HG03108 (cell line): ENCODE measurements at regions not wholly inside any gene's neighbourhood (a gene's known extent, or its start where the extent isn't known, plus 50 kb on each side); places are given as distances from the start of the nearest gene placed in this dataset.

Experiments used
- ATAC-seq: cut with Tn5 transposase; IDR thresholded peaks from one replicate; pipeline ENCODE4 v1.9.1; 2021; ENCODE audit warnings: moderate library complexity; ENCODE audit not compliant: unreplicated experiment

DNA sequence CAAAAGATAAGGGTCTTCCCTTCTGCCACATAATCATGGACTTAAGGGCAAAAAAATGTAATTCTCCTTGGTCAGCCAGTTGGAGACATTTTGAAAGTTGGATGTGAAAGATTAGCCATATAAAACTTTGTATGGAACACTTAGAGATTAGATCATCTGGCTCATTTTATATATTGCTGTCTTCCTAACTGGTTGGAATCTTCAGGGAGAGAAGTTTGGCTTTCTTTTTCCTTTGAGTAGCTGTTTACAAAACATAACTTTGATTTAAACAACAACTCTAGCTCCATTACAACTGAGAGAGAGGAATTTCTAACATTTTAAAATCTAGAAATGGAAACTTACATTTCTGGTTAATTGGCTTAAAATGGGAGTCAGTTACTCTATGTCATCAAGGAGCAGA, 132.7 kb downstream of the RDH14 start:
- ATAC-seq = no peak

DNA sequence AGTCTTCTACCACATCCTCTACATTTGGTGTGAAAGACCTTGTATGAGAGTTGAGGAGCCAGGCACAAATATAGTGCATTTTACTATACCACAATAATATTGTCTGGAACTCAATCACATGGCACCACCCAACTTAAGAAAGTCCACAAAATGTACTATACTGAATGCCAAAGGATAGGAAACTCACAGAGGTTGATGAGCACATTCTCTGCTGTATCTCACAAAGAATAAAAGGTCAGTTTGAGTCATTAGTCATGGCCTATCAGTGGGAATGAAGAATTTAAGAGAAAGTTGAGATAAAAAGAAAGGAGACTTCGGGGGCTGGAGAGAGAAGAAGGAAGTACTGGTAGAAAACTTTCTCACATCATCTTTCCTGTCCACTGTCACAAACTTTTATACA, 134.3 kb downstream of the RDH14 start:
- ATAC-seq = no peak

DNA sequence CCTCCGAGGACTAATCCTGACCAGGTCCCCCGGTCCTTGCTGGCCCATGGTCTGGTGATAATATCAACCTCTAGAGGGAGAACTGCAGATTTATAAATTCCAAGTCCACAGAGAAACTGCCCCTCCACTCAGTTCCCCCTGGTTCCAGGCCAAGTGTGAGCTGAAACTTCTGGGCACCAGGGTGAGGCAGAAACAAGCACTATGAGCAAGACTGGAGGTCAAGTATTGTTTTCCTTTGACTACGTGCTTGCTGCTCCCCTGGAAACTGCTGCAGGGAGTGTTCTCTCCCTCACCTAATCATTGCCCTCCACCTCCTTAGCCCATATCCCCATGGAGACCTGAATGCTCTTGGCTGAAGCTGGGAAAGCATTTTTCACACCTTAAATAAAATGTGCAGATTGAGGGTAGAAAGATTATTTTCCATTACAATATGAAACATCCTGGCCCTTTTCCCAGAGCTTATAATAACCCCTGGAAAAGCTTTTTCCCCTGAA, 135.2 kb downstream of the RDH14 start:
- ATAC-seq = no peak

DNA sequence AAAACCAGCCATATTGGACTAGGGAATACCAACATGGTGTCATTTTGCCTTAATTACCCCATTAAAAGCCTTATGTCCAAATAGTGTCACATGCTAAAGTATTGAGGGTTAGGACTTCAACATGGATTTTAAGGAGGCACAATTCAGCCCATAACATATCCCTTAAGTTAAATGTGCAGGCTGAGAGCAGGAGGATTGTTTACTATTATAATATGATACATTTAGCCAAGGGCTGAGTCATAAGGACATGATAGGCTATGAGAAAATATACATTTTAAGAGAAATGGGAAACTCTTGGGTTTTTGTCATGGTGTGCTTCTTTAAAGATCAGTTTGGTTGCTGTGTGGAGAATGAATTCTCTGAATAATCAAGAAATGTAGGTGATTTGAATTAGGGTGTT, 136.8 kb downstream of the RDH14 start:
- no peak for ATAC-seq

DNA sequence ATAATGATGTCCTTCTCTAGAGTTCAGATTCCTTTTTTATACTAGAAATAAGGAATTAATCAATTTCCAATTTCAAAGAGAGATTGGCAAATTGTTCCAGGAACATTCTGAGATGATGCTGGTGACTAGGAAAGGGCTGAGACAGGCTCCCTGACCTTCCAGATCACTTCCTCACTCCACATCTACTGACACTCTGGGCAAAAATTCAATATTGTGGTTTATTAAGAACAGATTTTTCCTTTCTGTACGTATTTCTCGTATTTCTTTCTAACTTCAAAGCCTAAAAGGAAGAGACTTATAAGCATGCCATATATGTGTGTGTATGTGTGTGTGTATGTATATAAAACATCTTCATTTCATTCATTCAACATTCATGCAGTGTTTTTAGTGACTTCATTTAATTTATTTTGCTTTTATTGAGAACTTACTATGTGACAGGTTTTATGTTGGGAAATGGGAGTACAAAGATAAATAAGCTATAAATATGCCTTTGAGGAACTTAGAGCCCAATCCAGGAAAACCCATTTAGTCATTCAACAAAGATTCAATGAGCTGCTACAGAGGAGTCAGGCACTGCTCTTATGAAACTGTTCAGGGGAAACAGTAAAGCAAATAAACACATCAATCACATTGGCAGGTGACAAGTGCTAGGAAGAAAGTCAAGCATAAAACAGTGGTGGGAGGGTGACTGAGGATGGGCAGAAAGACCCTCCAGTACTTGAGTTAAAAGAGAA, 137.9 kb downstream of the RDH14 start:
- ATAC-seq = no peak

DNA sequence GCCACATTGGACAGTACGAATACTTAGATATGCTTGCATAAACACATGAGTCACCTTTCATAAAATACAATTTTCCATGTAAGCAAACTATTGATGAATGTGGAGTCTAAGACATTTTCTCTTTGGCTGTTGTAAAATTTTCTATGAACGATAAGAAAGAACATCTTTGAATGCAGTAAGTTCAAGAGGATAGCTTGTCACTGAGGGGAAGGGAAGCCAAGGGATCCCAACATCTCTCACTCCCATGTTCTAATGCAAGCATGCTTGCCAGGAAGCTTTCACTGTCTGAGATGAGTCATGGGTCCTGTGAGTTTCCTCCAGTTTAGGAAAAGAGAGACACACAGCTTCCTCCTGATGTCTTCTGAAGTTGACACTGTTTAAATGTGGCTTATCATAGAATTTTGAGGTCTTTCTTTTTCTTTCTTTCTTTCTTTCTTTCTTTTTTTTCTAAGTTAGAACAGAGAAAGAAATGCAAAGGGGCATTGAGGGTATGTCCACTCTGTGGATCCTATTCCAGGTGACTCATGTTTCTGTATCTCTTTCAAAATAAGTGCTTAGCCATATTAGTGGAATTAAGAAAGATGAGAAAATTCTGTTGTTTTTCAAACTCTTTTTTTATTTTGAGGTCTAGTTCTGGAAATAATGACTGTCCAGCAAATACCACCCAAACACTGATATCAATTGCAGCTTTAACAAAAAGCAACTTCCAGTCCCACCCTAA, 146.6 kb downstream of the RDH14 start:
- no peak for ATAC-seq

DNA sequence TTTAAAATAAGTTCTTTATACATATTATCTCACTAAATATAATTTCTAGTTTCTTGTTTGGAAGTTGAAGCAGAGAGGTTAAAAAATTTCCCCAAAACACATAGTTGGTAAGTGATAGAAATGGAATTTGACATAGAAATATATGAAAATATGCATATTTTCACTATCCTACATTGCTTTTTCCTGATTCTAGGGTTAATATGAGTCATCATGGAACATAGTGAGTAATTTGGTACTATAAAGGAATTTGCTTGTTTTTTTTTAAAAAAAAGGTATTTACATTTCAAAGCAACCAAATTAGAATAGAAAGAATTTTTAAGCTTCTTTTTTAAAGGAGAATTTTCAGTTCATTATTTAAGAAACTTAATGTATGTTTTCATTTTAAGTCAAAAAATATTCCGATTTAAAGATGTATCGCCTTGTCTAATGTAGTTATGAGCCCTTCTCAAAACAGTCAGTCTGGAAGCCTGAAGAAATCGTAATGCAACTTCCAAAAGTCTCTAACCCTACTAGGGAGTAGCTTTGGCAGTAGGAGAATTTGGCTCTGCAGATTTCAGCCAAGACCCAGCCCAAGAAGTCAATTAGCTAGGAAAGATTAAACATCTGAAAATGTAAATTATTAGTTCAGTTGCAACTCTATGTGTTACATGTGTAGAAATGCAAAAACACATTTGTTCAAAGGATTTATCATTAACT, 147.3 kb downstream of the RDH14 start:
- no peak for ATAC-seq

DNA sequence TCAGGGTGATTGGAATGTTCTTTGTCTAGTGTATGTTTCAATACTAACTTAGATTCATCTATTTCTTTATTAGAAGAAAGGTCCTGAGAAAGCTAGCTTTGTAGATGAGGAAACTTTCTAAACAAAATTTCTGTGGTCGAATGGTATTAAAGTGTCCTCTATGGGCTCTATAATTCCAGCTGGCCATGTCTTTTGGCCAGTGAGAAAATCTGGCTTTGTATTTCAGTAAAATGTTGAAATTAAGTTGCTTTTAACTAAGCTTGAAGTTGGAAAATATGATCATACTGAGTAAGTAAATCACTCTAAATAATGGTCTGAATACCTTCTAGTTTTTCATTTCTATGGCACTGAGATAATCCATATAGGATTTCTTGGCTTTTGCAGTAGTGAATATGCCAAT, 148.8 kb downstream of the RDH14 start:
- ATAC-seq = no peak

DNA sequence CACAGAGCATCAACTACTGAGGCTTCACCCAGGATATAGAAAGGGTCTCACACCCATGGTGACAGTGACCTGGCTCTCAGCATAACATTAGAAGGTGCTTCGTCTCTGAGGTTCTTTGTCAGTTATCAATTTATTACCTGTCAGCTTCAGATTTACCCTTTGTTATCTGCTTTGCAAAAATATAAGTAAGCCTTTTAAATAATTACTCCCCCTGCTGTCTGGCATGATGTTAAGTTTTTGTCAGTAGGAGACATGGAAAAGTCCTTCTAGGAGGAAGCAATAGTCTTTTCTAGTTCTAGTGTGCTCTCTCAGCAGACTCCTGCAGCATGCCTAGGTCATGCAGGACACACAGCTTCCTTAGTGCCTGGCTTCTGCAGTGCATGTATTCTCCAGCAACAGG, 149.9 kb downstream of the RDH14 start:
- no peak for ATAC-seq

DNA sequence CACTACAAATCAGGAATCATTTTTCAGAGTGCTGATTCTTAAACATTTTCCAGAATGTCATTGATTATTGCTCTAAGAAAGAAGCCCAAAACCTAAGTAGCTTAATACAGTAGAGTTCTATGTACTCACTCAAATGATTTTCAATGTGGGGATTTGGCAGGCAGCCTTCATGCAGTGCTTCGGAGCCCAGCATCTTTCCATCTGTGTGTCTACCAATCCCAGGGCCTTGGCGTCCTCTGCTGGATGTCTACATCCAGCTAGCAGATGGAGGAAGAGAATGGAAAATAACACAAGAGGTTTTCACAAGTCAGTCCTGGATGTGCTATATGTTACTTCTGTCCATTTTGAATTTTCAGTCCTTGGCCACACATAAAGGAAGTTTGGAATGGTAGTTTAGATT, 151.8 kb downstream of the RDH14 start:
- no peak for ATAC-seq

DNA sequence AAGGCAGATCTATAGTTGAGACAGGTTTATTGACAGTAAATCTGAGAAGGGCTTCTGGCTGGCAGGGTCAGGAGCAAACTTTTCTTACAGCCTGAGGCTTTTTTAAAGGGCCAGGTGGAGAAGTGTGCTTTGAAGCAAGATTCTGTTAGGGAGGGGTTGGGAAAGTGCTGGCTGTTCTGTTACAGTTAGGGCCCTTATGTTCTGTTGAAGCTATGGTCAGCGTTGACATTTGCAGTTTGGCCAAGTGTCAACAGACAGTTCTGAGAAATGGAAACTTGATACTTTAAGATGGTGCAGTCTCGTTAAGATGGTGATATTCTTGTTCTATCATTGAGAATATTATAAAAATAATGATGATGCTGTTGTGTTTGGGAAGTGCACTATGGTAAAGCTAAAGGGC, 154.2 kb downstream of the RDH14 start:
- no peak for ATAC-seq

DNA sequence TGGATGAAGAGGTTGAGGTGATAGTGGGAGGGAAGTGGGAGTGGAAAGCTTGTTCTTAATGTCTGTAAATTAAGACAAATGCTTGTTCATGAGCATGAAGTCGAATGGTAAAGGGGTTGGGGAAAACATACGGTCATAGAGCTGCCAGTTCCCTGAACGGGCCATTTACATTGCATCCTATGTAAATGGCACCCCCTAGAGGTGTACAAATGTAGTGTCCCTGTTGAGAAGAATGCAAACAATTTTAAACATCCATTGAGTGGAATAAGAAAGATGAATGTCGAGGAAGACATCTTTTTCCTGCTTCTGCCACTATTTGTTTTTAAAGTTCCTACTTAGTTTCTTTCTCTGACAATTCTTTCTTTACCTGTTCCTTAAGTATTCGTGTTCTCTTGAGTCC, 155.7 kb downstream of the RDH14 start:
- no peak for ATAC-seq

DNA sequence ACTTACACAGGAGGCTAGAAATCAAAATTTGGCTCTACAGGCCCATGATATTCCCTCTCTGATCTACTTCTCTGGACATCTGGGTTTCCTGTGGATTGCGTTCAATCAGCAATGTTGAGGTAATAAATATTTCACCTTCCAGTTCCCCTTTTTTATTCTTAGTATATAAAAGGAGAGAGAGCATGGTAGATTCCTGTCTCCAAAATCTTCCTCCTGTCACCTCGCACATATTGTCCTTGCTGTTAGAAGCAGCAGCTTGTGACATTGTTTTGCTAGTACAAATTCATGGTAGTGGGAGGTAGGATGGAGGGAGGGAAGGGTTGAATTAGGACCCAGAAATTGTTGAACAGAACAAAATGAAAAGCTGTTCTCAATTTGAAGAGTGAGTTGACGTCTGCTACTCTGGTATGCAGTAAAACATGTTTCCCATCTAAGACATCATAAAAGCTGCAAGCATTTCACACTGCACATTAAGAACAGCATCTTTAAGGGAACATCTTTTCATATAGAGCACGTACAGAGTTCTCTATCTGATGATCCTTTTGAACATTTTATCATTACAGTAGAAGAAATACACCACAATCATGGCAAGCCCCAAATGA, 156.4 kb downstream of the RDH14 start:
- no peak for ATAC-seq

DNA sequence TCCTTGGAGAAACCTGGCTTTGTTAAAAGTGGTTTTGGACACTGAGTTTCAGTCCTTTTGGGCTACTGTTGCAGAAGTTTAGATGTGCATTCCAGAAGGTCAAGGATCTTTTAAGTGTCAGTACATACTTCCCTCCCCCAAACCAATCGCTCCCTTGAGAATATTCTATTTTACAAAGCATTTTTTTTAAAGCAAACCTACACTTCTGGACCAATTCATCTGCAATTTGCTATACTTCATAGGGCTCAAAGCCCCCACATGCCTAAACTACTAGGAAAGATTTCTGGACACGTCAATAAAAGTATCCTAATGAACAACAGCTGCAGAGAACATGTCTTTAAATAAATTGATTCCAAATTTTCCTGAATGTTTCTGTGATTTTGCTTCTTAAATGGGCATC, 157.6 kb downstream of the RDH14 start:
- no peak for ATAC-seq

DNA sequence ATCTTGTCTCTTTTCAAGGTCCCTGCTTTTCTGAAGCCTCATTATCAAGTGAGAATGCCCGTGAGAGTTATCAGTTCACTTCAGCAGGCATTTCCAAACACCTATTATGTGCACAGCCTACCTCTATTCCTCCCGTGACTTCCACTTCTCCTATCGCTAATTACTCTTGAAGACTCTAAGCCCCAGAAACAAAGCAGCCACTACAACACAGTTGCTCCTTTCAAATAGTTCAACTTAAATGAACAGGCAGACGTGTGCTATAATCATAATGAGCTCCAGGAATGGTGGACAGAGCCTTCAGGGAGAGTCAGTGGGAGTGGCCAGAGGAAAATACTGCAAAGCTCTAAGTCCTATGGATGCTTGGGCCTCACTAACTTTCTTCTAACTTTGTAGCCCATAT, 159.0 kb downstream of the RDH14 start:
- no peak for ATAC-seq

DNA sequence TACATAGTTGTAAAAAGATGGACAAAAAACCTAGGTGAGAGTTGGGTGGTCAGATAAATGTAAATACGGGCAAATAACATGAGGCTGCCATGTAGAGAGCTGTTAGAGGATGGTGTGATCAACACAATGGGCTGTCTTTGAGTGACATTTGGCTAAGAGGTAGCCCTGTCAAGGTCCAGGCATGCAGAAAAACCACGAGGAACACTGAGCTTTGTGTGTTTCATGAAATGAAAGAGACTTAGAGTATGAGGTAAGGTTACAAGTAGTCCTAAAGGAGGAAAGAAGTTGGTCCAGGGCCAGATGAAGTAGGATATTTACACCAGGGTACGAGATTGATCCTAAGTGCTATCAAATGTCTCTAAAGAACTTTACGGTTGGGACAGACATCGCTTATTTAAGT, 160.9 kb downstream of the RDH14 start:
- no peak for ATAC-seq

DNA sequence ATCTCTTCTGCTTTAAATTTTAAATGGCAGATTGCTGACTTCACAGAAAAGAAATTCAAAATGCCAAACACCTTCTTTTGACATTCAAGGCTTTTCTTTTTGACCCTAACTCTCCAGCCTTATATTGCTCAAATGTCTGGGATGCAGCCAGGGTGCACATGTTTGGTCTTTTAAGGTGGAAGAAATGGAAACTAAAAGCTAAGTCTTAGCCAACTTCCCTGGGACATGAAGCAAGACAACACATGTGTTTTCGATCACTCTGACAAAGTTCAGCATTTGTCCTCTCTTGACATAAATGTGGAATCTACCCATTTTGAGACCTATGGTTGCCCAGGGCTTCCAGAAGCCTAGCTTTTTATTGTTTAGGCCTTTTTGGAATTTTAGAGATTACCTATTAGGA, 161.6 kb downstream of the RDH14 start:
- no peak for ATAC-seq

DNA sequence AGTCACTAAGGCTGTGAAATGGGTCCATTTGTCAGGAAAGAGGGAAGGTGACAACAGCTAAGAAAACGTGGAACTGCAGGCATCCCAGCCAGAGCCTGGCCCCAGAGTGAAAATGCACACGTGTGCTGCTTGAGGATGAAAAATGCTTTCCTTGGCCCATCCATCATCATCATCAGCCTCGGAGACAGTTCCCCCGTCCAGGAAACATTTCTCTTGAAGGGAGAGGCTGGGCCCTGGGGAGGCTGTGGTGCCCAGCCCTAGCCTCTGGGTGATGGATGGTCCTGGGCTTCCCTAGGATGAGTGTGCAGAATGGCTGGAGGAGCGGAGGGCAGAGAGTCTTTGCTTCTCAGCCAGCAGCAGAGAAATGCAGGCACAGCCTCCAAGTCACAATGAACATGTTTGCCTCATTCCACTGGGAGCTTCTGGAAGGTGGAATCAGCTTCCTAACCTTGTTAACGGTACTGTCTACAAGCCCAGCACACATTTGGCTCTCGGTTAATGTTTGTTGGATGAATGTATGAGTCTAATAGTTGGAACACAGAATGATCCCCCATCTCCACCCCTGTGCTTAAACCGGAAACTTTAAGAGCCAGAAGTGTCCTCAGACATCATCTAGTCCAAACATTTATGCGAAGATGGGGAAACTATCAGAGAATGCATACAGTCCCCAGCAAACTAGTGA, 164.0 kb downstream of the RDH14 start:
- ATAC-seq = no peak

DNA sequence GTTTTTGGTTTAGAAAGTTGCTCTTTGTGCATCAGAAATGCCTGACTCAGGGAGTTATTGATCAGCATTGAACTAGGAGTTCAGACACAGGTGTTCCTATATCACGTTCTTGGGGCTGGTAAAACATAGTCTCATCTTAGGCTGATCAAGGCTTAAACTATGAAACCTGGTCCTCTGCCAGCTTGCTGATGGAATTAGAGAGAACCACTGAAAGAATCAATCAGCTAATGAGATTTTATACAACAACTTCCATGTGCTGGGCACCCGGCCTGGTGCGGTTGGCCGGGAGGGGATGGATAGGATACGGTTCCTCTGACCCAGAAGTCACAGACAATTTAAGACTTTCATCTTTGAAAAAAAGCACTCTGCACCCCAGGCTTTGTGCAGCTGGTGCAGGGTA, 164.9 kb downstream of the RDH14 start:
- ATAC-seq = no peak

DNA sequence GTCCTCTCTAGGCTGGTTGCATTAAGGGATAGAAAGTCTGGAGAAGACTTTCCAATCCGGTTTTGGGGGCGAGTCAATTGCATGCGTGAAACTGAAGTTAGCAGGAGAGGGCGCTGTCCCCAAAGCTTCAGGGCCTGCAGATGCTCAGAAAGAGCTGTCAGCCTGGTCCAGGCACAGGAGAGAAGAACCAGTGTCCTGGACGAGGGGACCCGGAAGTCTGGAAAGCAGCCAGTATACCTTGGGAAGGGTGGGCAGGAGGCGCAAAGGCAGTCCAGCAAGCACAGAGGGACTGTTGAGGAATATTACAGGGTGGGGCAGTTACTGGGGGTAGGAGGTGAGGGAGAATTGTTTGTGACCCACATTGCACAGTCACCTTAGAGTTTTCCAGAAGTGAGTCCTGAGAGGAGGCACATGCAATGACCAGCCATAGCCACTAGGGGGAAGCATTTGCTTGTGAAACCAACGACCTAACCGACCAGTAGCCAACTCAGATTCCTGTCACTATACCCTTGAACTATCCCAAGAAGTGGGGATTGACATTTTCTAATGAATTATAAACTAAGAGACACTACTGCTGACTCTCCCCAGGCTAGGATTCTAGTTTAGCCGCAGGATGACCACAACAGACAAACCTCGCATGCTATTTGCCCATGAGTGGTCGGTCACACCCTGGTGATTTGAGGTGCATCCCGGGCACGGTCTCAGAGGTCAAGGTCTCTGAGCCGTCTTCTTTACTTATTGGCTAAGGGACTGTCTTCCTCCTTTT, 172.8 kb downstream of the RDH14 start:
- no peak for ATAC-seq
